ENCODE measurements at regions not wholly inside any gene's neighbourhood (a gene's known extent, or its start where the extent isn't known, plus 50 kb on each side); places are given as distances from the start of the nearest gene placed in this dataset.

GRCh38 chr1:95323123-95323522 lies 89.1 kb downstream of the RWDD3 start:
- Histone ChIP-seq H3K36me3 (no peaks in the 10 kb centered on the region), H3K27ac (no peak overlapping the region), H3K4me3 (no peak overlapping the region), H3K4me1 (ENCODE audit: insufficient read depth) (no peaks in the 10 kb centered on the region), H3K9me3 (no peaks in the 10 kb centered on the region), H3K27me3 (no peaks in the 10 kb centered on the region)
- no peak for DNase-seq
- TF ChIP-seq EP300 (IDR thresholded peaks at IDR 0.05) = no peak
- TF ChIP-seq POLR2A (IDR thresholded peaks at IDR 0.05) = no peak
- TF ChIP-seq CTCF (IDR thresholded peaks at IDR 0.05) = no peak
- intact Hi-C loops (cut with DNase I) = no loop called here
- 68 to 74% (median 74%) methylated on average over 1 of the region's 1 CpG for WGBS, 3 donors

DNA sequence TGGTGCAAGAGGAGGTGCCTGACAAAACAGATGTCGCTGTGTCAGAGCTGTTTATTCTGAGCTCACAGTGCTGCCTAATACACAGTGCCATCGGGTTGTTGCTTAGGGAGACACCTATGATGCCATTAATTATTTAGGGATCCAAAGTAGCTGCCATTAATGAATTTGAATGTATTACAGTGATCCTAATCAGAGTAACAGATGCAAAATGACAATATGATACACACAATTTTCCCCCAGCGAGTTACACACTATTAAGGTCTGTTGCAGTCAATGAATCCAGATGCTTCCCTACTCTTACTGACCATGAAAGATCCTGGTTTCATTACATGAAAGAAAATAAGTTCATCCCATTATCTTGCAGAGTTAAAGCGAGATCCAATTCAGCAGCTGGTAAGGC lies 91.3 kb downstream of the RWDD3 start:
- Histone ChIP-seq H3K4me3 (no peak overlapping the region), H3K36me3 (no peaks in the 10 kb centered on the region), H3K4me1 (ENCODE audit: insufficient read depth) (no peaks in the 10 kb centered on the region), H3K27me3 (no peaks in the 10 kb centered on the region), H3K9me3 (no peaks in the 10 kb centered on the region), H3K27ac (no peak overlapping the region)
- intact Hi-C loops (cut with DNase I) = loop anchor here in 1 of 4 donors (1.0 kb wide), 1 partner anchor 88 kb away; no protein-coding TSS in a partner anchor
- 83 to 89% (median 85%) methylated on average over 4 of the region's 4 CpGs for WGBS, 3 donors
- TF ChIP-seq CTCF (IDR thresholded peaks at IDR 0.05) = no peak
- TF ChIP-seq POLR2A (IDR thresholded peaks at IDR 0.05) = no peak
- TF ChIP-seq EP300 (IDR thresholded peaks at IDR 0.05) = no peak
- DNase-seq = no peak

- TF ChIP-seq EP300 (IDR thresholded peaks at IDR 0.05) (no peak), CTCF (IDR thresholded peaks at IDR 0.05) (no peak), POLR2A (IDR thresholded peaks at IDR 0.05) (no peak)
- H3K4me3 ChIP-seq = no peak overlapping the region
- no peaks in the 10 kb centered on the region for H3K9me3 ChIP-seq
- no peaks in the 10 kb centered on the region for H3K36me3 ChIP-seq
- H3K27ac ChIP-seq = no peak overlapping the region
- intact Hi-C loops (cut with DNase I) = no loop called here
- DNase-seq = no peak
- H3K4me1 ChIP-seq (ENCODE audit: insufficient read depth) = no peaks in the 10 kb centered on the region
- H3K27me3 ChIP-seq = no peaks in the 10 kb centered on the region
- WGBS, 3 donors = 36 to 49% (median 36%) methylated on average over 4 of the region's 4 CpGs
Observed at GRCh38 chr1:95326023-95326422, 92.0 kb downstream of the RWDD3 start.

DNA sequence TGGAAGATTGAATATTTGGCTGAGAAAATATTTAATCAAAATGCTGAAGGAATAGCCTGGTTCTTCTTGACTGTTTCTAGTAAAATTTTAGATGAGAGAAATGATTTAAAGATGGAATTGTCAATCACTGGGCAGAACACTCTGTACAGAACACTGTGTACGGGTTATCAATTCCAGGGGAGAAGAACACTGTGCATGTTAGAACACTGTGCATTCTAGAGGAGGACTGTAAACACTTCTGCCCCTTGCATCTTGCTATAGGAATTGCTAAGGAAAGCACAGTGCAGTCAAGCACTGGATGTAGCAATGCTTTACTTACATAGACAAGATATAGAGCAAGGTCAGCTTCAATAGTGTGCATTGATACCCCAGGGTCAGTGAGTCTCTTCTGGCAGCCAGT lies 98.7 kb downstream of the RWDD3 start:
- no peak for DNase-seq
- Histone ChIP-seq H3K9me3 (no peaks in the 10 kb centered on the region), H3K4me1 (ENCODE audit: insufficient read depth) (no peaks in the 10 kb centered on the region), H3K36me3 (no peaks in the 10 kb centered on the region), H3K27ac (no peak overlapping the region), H3K27me3 (no peaks in the 10 kb centered on the region), H3K4me3 (no peak overlapping the region)
- intact Hi-C loops (cut with DNase I) = loop anchor here in 1 of 4 donors (10.0 kb wide), 1 partner anchor 922 kb away; no protein-coding TSS in a partner anchor
- no peak for TF ChIP-seq CTCF (IDR thresholded peaks at IDR 0.05)
- no peak for TF ChIP-seq POLR2A (IDR thresholded peaks at IDR 0.05)
- TF ChIP-seq EP300 (IDR thresholded peaks at IDR 0.05) = no peak
- 76 to 97% (median 88%) methylated on average over 1 of the region's 1 CpG for WGBS, 3 donors
